ENCODE measurements at regions not wholly inside any gene's neighbourhood (a gene's known extent, or its start where the extent isn't known, plus 50 kb on each side); places are given as distances from the start of the nearest gene placed in this dataset.

- BruUV-seq (replicated peaks), result no TSS peak
- WGBS (ENCODE audit: low lambda C conversion rate), result 0% methylated on average over 1 of the region's 1 CpG
Measured at GRCh38 chr18:11400703-11401102, 208.7 kb upstream of the SLC35G4 start.

More at GRCh38 chr18:11400703-11401102, 208.7 kb upstream of the SLC35G4 start:
- FAIRE-seq (no peak), DNase-seq (ENCODE audit: low spot score) (no peak), ATAC-seq (no peak)
- CTCF ChIA-PET (ENCODE audit: low intra/inter-chr PET ratio, low total read pairs), result no interaction called here
- Histone ChIP-seq H3K4me3 (replicated peaks in 1 of 3; ENCODE audit: insufficient read depth in 1 of 3, low read depth in 2 of 3, low read length in 3 of 3) (no peak overlapping the region), H3K4me1 (ENCODE audit: insufficient read depth, low read length) (no peaks in the 10 kb centered on the region), H3K27ac (ENCODE audit: extremely low read length, insufficient read depth, low read length) (no peak overlapping the region), H2AFZ (ENCODE audit: low read length) (no peak overlapping the region), H3K9me3 (ENCODE audit: low read length) (no peaks in the 10 kb centered on the region), H3K4me2 (ENCODE audit: low read depth, low read length) (no peak overlapping the region), H4K20me1 (ENCODE audit: insufficient read depth, low read length) (no peaks in the 10 kb centered on the region), H3K9ac (ENCODE audit: insufficient read depth, low read depth, low read length) (no peak overlapping the region), H3K79me2 (ENCODE audit: insufficient read depth, low read length) (no peaks in the 10 kb centered on the region), H3K36me3 (replicated peaks in 1 of 2; ENCODE audit: control insufficient read depth in 1 of 2, insufficient read depth in 2 of 2, low read length in 2 of 2) (no peaks in the 10 kb centered on the region), H3K27me3 (ENCODE audit: control insufficient read depth in 1 of 2, insufficient read depth in 2 of 2, low read length in 2 of 2) (no peaks in the 10 kb centered on the region; a peak in 1 of 5 replicates)
- TF ChIP-seq KDM2A (CRISPR knock-in tag; IDR thresholded peaks at IDR 0.05; ENCODE audit: borderline replicate concordance, low read depth), result no peak
- no peak for TF ChIP-seq KDM4B (CRISPR knock-in tag; IDR thresholded peaks at IDR 0.05)
- TF ChIP-seq ZNF777 (CRISPR knock-in tag; IDR thresholded peaks at IDR 0.05), result no peak
- TF ChIP-seq MED8 (CRISPR knock-in tag; IDR thresholded peaks at IDR 0.05; ENCODE audit: insufficient replicate concordance), result no peak
- TF ChIP-seq ZNF605 (CRISPR knock-in tag; IDR thresholded peaks at IDR 0.05), result no peak
- no peak for TF ChIP-seq DDIT3 (CRISPR knock-in tag; IDR thresholded peaks at IDR 0.05)
- TF ChIP-seq HMGXB4 (CRISPR knock-in tag; IDR thresholded peaks at IDR 0.05; ENCODE audit: borderline replicate concordance in 1 of 2, low read depth in 1 of 2), result no peak
- no peak for TF ChIP-seq ZNF34 (CRISPR knock-in tag; IDR thresholded peaks at IDR 0.05; ENCODE audit: borderline replicate concordance)
- TF ChIP-seq PHF5A (CRISPR knock-in tag; IDR thresholded peaks at IDR 0.05; ENCODE audit: low read depth, unreplicated experiment), result no peak
- TF ChIP-seq ZNF256 (CRISPR knock-in tag; conservative IDR thresholded peaks at IDR 0.05), result no peak
- no peak for TF ChIP-seq NCOR1 (IDR thresholded peaks at IDR 0.05; ENCODE audit: borderline replicate concordance, low read length)
- TF ChIP-seq SNAI1 (CRISPR knock-in tag; IDR thresholded peaks at IDR 0.05; ENCODE audit: borderline replicate concordance), result no peak
- no peak for TF ChIP-seq NCOA1 (CRISPR knock-in tag; IDR thresholded peaks at IDR 0.05)
- no peak for TF ChIP-seq ZFX (CRISPR knock-in tag; IDR thresholded peaks at IDR 0.05; ENCODE audit: low read depth)
- TF ChIP-seq THAP8 (CRISPR knock-in tag; IDR thresholded peaks at IDR 0.05; ENCODE audit: borderline replicate concordance), result no peak
- POLR2A ChIA-PET, result no interaction called here
- intact Hi-C loops (cut with micrococcal nuclease; ENCODE audit: unreplicated experiment) (no loop called here), in situ Hi-C loops (cut with HindIII; ENCODE audit: extremely low pct_ligation_motif_present, low pct_unique_long_range_greater_than_20kb) (no loop called here)
